Endothelial cell of umbilical vein (primary cell): ENCODE measurements at regions not wholly inside any gene's neighbourhood (a gene's known extent, or its start where the extent isn't known, plus 50 kb on each side); places are given as distances from the start of the nearest gene placed in this dataset.

Experiments
- BruUV-seq: library from RNA; stranded (reverse); fragments of 400-500 nt; replicated peaks from 2 replicates; lab custom pipeline; 2021; lab: Mats Ljungman, UMichigan
- CTCF ChIA-PET: fragments of 300-600, 350-600 bp; sonication (Branson Sonifier 250); formaldehyde crosslinking; loops from one replicate; lab custom pipeline; 2021; ENCODE audit warnings: antibody characterized with exemption, inconsistent platforms; lab: Charles Lee
- POLR2A ChIA-PET: fragments of 300-600, 350-600 bp; sonication (Branson Sonifier 250); formaldehyde crosslinking; loops from one replicate; lab custom pipeline; 2021; ENCODE audit warnings: antibody characterized with exemption, inconsistent platforms; lab: Charles Lee
- DNase-seq: peaks from one replicate; pipeline ENCODE4 v3.0.0-alpha.2; 2011; ENCODE audit warnings: low read depth, low spot score
- FAIRE-seq: peaks from 2 replicates; lab custom pipeline; 2011; peaks lifted over from hg19 to GRCh38; lab: Jason Lieb, UNC
- H2AFZ ChIP-seq: 2 replicates; pipeline ENCODE4 v1.6.0; 2012; ENCODE audit warnings: low read depth, low read length, control low read depth, inconsistent platforms
- H3K27ac ChIP-seq: 2 replicates; pipeline ENCODE4 v1.5.1; 2011; ENCODE audit warnings: low read depth, mild to moderate bottlenecking, control low read depth, low read length, moderate library complexity; ENCODE audit not compliant: insufficient read depth
- H3K27me3 ChIP-seq, 2 experiments: 2 replicates each; pipeline versions ENCODE4 v1.6.0 to v1.6.1; 2011; ENCODE audit warnings: low read length in 2 of 2, mixed read lengths in 1 of 2; ENCODE audit not compliant: control insufficient read depth in 2 of 2, insufficient read depth in 2 of 2
- H3K36me3 ChIP-seq, 2 experiments: 2 replicates in 1 of 2; 3 replicates in 1 of 2; pipeline ENCODE4 v1.5.1; 2011; ENCODE audit warnings: low read length in 2 of 2, mild to moderate bottlenecking in 1 of 2, moderate library complexity in 1 of 2; ENCODE audit not compliant: control insufficient read depth in 2 of 2, insufficient read depth in 2 of 2; ENCODE audit errors: extremely low read depth in 1 of 2
- H3K4me1 ChIP-seq: 3 replicates; pipeline ENCODE4 v1.5.1; 2011; ENCODE audit warnings: mild to moderate bottlenecking, low read length; ENCODE audit not compliant: control insufficient read depth, insufficient read depth; ENCODE audit errors: extremely low read depth
- H3K4me2 ChIP-seq: 2 replicates; pipeline ENCODE4 v1.6.1; 2011; ENCODE audit warnings: low read length, control low read depth, mixed read lengths; ENCODE audit not compliant: insufficient read depth
- H3K4me3 ChIP-seq, 3 experiments: fragments of 200-600 bp in 1 of 3; sonication (generic), shearing (Covaris generic) in 1 of 3; replicated peaks in 1 of 3; 2 replicates each; pipeline ENCODE4 v1.5.1; 2011 to 2016; ENCODE audit warnings: control low read depth in 3 of 3, low read length in 3 of 3, mild to moderate bottlenecking in 2 of 3, inconsistent platforms in 1 of 3, low read depth in 1 of 3, moderate library complexity in 1 of 3; ENCODE audit not compliant: insufficient read depth in 1 of 3
- H3K79me2 ChIP-seq: 2 replicates; pipeline ENCODE4 v1.6.0; 2012; ENCODE audit warnings: low read length, inconsistent platforms; ENCODE audit not compliant: control insufficient read depth, insufficient read depth
- H3K9ac ChIP-seq: replicated peaks from 2 replicates; pipeline ENCODE3; 2011; ENCODE audit warnings: low read length, control low read depth; ENCODE audit not compliant: insufficient read depth; ENCODE audit errors: extremely low read depth
- H3K9me1 ChIP-seq: replicated peaks from 3 replicates; pipeline ENCODE4 v1.6.0; 2011; ENCODE audit warnings: mild to moderate bottlenecking, low read length; ENCODE audit not compliant: control insufficient read depth, insufficient read depth; ENCODE audit errors: extremely low read depth
- H3K9me3 ChIP-seq: replicated peaks from 2 replicates; pipeline ENCODE4 v1.5.1; 2012; ENCODE audit warnings: low read length, inconsistent platforms; ENCODE audit not compliant: control insufficient read depth, insufficient read depth
- H4K20me1 ChIP-seq: replicated peaks from 2 replicates; pipeline ENCODE3; 2011; ENCODE audit warnings: mild to moderate bottlenecking, low read length; ENCODE audit not compliant: control insufficient read depth, insufficient read depth; ENCODE audit errors: extremely low read depth
- EZH2 ChIP-seq: IDR thresholded peaks from 2 replicates; pipeline ENCODE4 v1.6.1; 2012; ENCODE audit warnings: borderline replicate concordance, low read depth, mild to moderate bottlenecking, moderate library complexity, low read length, inconsistent platforms; ENCODE audit not compliant: severe bottlenecking
- FOS ChIP-seq: IDR thresholded peaks from 2 replicates; pipeline ENCODE4 v1.6.1; 2011; ENCODE audit warnings: mild to moderate bottlenecking, low read length, moderate library complexity, borderline replicate concordance; ENCODE audit not compliant: insufficient read depth
- GATA2 ChIP-seq: IDR thresholded peaks from 2 replicates; pipeline ENCODE4 v1.7.0; 2011; ENCODE audit warnings: low read depth, mild to moderate bottlenecking, moderate library complexity, mixed read lengths, low read length; ENCODE audit not compliant: insufficient read length, insufficient read depth
- JUN ChIP-seq: IDR thresholded peaks from 2 replicates; pipeline ENCODE4 v1.6.1; 2011; ENCODE audit warnings: borderline replicate concordance, low read depth; ENCODE audit not compliant: insufficient read length, insufficient read depth
- MYC ChIP-seq: IDR thresholded peaks from one replicate; pipeline ENCODE4 v1.6.1; 2011; ENCODE audit warnings: mild to moderate bottlenecking, low read depth, low read length
- POLR2A ChIP-seq: IDR thresholded peaks from 2 replicates; pipeline ENCODE4 v1.6.1; 2012; ENCODE audit warnings: low read depth, mild to moderate bottlenecking, control low read depth, low read length
- POLR2AphosphoS5 ChIP-seq: IDR thresholded peaks from 2 replicates; pipeline ENCODE4 v1.6.1; 2012; ENCODE audit warnings: low read depth, mild to moderate bottlenecking, control low read depth, low read length, moderate library complexity; ENCODE audit not compliant: insufficient read depth
- dilution Hi-C: fragments of 300-500 bp; cut with MboI; formaldehyde crosslinking; loops from one replicate; pipeline ENCODE4 v1.15.0; 2019; ENCODE audit warnings: low sequenced_read_pairs; ENCODE audit not compliant: extremely low pct_ligation_motif_present
- intact Hi-C: fragments of 100-400 bp; cut with micrococcal nuclease; formaldehyde crosslinking; loops from one replicate; pipeline ENCODE4 v1.10.0; 2022
- TF ChIP-seq, protein P1 (sequence below), 2 donors: IDR thresholded peaks; 1 replicate in 1 of 2; 2 replicates in 1 of 2; pipeline ENCODE4 v1.5.1; 2011; ENCODE audit warnings: low read length in 2 of 2, mild to moderate bottlenecking in 2 of 2, moderate library complexity in 2 of 2, control low read depth in 1 of 2, inconsistent platforms in 1 of 2, low read depth in 1 of 2; ENCODE audit not compliant: insufficient read depth in 1 of 2; ENCODE audit errors: extremely low read depth in 1 of 2
- TF ChIP-seq, protein P2 (sequence below): IDR thresholded peaks from 2 replicates; pipeline ENCODE4 v1.6.1; 2011; ENCODE audit not compliant: insufficient read depth, insufficient read length

GRCh38 chr16:27726621-27727261 is 176.8 kb downstream of the KATNIP start:
- no peak overlapping the region for H3K9ac ChIP-seq
- no peaks in the 10 kb centered on the region for H3K9me1 ChIP-seq
- CTCF ChIA-PET: no interaction called here
- H3K4me3 ChIP-seq: no peak overlapping the region
- H3K36me3 ChIP-seq: no peaks in the 10 kb centered on the region
- FAIRE-seq: no peak
- intact Hi-C loops: no loop called here
- H3K79me2 ChIP-seq: no peaks in the 10 kb centered on the region
- DNase-seq: no peak
- dilution Hi-C loops: no loop called here
- no TSS peak for BruUV-seq
- no peaks in the 10 kb centered on the region for H3K9me3 ChIP-seq
- TF ChIP-seq JUN (no peak), POLR2AphosphoS5 (no peak), GATA2 (no peak), EZH2 (no peak), MYC (no peak), FOS (no peak), POLR2A (no peak)
- TF ChIP-seq, protein P1, sequence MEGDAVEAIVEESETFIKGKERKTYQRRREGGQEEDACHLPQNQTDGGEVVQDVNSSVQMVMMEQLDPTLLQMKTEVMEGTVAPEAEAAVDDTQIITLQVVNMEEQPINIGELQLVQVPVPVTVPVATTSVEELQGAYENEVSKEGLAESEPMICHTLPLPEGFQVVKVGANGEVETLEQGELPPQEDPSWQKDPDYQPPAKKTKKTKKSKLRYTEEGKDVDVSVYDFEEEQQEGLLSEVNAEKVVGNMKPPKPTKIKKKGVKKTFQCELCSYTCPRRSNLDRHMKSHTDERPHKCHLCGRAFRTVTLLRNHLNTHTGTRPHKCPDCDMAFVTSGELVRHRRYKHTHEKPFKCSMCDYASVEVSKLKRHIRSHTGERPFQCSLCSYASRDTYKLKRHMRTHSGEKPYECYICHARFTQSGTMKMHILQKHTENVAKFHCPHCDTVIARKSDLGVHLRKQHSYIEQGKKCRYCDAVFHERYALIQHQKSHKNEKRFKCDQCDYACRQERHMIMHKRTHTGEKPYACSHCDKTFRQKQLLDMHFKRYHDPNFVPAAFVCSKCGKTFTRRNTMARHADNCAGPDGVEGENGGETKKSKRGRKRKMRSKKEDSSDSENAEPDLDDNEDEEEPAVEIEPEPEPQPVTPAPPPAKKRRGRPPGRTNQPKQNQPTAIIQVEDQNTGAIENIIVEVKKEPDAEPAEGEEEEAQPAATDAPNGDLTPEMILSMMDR (IDR thresholded peaks at IDR 0.05; ENCODE audit: extremely low read depth in 1 of 2, insufficient read depth in 1 of 2, low read depth in 1 of 2, low read length in 2 of 2): no peak
- TF ChIP-seq, protein P2, sequence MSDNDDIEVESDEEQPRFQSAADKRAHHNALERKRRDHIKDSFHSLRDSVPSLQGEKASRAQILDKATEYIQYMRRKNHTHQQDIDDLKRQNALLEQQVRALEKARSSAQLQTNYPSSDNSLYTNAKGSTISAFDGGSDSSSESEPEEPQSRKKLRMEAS: no peak
- H2AFZ ChIP-seq: no peak overlapping the region
- no peaks in the 10 kb centered on the region for H3K27me3 ChIP-seq
- POLR2A ChIA-PET: no interaction called here
- H3K4me1 ChIP-seq: peaks cover 2% of the 10 kb centered on the region
- no peak overlapping the region for H3K4me2 ChIP-seq
- no peaks in the 10 kb centered on the region for H4K20me1 ChIP-seq
- no peak overlapping the region for H3K27ac ChIP-seq
